ENCODE measurements at regions not wholly inside any gene's neighbourhood (a gene's known extent, or its start where the extent isn't known, plus 50 kb on each side); places are given as distances from the start of the nearest gene placed in this dataset.

DNA sequence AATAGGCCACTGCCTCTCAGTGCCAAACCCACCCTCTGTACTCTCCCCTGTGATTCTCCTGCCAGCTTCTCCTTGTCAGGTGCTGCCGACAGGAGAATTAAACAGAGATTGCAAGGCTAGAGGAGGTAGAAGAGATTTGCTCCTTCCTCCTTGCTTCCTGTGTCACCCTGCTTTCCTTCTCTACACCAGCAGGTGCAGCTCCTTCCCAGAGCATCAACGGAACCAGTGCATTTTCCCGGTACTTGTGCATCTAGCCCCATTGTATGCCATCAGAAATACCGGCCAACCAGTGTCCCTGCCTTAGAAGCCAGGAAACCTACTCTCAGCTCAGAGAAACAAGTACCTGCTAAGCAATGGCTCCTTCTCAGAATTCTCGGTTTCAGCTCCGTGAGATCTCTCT lies 253.2 kb downstream of the SUCLA2 start:
- TF ChIP-seq, protein P1, sequence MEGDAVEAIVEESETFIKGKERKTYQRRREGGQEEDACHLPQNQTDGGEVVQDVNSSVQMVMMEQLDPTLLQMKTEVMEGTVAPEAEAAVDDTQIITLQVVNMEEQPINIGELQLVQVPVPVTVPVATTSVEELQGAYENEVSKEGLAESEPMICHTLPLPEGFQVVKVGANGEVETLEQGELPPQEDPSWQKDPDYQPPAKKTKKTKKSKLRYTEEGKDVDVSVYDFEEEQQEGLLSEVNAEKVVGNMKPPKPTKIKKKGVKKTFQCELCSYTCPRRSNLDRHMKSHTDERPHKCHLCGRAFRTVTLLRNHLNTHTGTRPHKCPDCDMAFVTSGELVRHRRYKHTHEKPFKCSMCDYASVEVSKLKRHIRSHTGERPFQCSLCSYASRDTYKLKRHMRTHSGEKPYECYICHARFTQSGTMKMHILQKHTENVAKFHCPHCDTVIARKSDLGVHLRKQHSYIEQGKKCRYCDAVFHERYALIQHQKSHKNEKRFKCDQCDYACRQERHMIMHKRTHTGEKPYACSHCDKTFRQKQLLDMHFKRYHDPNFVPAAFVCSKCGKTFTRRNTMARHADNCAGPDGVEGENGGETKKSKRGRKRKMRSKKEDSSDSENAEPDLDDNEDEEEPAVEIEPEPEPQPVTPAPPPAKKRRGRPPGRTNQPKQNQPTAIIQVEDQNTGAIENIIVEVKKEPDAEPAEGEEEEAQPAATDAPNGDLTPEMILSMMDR (IDR thresholded peaks at IDR 0.05): no peak
- no peak for TF ChIP-seq POLR2A (IDR thresholded peaks at IDR 0.05; ENCODE audit: low read depth)
- TF ChIP-seq EP300 (IDR thresholded peaks at IDR 0.05): no peak
- TF ChIP-seq POLR2AphosphoS5 (IDR thresholded peaks at IDR 0.05): no peak

All from esophagus muscularis mucosa (tissue), 4 donors.